T-helper 2 cell (primary cell): ENCODE measurements at regions not wholly inside any gene's neighbourhood (a gene's known extent, or its start where the extent isn't known, plus 50 kb on each side); places are given as distances from the start of the nearest gene placed in this dataset.

ENCODE experiments used
- DNase-seq, 5 experiments: peaks; one replicate each; pipeline versions ENCODE4 v3.0.0 to v3.0.0-alpha.2; 2012 to 2022

DNA sequence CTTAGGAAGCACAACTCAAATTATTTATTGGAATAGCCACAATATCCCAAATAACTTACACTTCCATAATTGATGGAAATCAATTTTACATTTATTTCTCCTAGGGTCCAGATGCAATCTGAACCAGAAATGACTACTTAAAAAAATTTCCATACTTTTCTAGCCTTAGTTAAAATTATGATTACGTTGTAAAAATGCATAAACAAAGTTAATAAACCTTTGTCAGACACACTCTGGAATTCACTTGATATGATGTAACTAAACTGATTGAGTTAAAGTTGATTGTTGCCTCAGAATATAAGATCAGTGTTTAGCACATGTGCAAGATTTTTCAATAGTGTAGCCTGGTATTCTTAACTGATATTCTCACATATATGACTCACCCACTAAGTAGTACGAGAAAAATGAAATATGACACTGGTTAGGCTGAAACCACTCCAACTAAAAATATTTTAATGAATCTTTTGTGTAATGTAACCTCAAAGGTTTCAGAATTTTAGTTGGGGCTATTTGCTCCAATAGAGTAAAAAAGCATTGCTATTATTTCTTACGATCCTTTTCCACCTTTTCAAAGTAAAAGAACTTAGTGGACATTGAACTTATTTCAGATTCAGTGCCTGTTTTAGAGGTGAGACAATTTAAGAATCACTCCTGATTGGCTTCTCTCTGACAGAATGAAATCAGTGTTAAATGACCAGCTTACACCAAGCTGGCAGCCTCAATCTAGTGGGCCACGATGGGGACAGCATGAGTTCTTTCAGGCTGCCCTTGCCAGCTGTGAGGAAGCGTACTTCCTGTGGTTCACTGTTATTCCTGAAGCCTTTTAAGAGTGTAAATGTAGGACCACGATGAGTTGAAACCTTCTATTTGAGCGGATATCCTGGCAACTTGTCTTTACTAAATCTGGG, 277.2 kb upstream of the CDH9 start:
- no peak for DNase-seq

DNA sequence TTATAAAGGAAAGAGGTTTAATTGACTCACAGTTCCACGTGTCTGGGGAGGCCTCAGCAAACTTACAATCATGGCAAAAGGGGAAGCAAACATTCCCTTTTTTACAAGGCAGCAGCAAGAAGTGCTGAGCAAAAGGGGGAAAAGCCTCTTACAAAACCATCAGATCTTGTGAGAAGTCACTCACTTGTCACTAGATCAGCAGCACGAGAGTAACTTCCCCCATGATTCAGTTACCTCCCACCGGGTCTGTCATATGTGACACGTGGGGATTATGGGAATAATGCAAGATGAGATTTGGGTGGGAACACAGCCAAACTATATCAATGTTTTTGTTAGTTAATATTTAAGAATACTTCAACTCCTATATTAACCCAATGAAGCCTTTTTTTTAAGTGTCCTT, 275.2 kb upstream of the CDH9 start:
- DNase-seq, result no peak

DNA sequence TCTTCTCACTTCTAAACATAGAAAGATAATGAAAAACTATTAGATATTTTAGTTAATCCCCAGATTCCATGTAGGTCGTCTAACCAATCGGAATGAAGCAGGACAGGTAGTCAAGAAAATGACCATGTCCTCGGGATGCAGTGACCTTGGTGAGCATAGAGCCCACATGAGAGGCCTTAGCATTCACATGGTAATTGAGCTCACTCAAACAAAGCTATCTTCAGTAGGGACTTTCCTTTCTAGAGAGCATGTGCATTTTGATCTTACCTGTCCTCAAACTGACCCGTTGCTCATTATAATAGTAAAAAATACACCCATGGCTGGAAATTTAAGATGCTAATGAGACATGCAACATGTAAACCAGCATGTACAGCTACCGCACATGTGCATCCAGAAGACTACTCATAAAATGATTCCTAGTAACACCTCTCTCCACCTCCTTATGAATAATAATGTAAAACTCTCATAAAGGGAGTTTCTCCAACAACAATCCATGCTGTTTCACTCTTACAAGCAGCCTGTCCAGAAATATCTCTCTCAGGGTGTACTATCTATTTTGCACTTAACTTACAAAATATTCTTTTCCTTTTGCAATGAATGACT, 274.0 kb upstream of the CDH9 start:
- no peak for DNase-seq

DNA sequence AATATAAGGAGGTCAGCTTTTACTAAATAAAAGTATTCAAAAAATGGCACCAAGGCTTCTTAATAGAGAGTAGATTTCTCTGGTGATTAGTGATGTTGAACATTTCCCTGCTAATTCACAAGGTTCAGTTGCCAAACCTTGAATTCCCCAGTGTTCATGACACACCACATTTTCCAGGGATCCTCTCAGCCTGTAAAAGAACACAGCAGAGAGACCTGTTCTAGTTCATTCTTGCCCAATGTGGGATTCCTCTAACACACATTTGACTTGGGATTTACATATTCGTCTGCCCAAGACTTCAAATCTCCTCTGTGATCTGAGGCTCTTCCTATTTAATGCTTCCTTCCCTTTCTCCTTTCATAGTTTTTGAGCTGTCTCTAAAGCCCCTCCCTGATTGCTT, 273.2 kb upstream of the CDH9 start:
- DNase-seq, result no peak

DNA sequence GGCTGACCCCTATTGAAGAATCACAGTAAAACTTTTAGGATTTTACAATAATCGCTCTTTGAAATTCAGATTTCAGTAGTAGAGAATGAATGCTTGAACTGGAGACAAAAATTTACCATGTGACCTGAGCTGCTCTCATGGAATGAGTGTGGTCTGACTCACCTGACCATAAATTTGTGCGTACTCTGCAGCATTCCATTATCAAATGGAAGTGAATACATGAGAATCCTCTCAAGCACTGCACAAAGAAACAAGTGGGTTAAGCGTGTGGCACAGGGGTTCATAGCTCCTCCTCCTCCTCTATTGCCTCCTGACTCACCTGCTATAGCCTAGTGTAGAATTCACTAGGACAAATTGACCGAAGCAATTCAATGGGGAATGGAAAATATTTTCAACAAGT, 269.8 kb upstream of the CDH9 start:
- no peak for DNase-seq

DNA sequence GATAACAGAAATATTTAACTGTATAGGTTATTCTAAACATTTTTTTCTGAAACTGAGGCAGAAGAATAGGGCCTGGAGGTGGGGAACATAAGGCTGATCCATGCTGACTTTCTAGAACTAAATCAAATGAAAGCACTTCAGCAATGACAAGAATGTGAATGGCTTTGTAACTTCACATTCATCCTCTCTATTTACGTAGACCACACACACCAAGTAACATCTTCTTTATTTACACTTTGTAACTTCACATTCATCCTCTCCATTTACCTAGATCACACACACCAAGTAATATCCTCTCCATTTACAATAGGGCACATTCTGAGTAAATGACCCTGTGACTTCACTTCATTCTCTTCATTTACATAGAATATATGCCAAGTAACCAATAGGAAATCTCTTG, 251.8 kb upstream of the CDH9 start:
- no peak for DNase-seq

DNA sequence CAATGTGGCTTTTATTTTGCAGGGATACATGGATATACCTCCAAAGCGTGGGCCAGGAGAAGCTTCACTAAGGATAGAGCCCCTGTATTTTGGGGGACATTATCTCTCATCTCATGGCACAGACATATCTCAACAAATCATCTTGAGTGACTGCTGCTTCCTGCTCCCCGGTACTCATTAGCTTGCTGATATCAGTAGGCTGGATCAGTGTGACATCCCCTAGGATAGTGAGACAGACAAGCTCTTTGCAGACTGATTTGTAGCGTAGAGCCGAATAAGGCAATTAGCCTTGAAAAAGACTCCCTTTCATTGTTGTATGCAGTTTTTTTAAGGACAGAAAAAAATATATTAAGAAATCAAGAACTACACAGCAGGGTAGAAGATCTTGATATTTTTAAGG, 237.7 kb upstream of the CDH9 start:
- DNase-seq, result no peak

DNA sequence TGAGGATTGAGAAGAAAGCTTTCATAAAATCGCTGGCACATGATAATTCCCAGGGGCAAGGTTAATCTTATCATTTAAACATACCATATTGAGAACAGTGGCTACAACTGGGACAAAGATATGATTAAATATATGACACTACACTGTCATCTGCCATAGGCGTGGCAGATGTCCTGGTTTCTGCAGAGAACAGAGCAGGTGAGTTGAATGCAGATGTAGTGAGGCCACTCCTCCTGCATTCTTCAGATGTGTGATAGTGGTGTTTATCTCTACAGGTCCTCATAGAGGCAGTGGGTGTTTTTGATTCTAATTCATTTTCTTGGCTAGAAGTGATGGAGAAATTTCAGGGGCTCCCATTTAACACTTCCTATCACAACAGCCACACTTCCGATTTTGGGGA, 237.0 kb upstream of the CDH9 start:
- DNase-seq, result no peak

DNA sequence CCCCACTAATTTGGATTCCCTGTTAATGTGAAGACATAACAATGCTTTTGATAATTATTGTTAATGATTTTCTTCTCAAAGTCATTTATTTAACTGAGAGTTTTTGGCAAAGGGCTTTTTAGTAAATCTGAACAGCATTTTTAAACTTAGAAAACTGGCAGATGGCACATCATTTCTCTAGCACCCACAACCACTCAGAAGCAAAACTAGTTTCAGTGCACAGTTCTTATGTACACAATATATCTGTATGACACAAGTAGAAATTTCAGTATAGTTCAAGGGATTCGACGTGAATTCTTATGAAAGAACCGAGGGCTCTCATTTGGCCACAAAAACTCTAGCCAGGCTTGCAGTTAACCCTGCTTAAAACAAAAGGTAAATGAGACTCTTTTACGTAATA, 231.4 kb upstream of the CDH9 start:
- no peak for DNase-seq

DNA sequence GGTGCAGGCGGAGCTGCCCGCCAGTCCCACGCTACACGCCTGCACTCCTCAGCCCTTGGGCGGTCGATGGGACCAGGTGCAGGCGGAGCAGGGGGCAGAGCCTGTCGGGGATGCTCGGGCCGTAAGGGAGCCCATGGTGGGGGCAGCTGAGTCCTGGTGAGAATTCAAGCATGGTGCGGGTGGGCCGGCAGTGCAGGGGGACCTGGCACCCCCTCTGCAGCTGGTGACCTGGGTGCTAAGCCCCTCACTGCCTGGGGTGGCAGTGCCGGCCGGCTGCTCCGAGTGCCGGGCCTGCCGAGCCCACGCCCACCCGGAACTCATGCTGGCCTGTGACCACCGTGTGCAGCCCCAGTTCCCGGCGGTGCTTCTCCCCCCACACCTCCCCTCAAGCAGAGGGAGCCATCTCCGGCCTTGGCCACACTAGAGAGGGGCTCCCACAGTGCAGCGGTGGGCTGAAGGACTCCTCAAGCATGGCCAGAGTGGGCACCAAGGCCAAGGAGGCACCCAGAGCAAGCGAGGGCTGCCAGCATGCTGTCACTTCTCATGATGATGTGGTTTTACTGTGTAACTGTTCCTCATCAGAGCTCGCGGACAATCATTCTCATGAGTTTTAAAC, 228.9 kb upstream of the CDH9 start:
- no peak for DNase-seq

DNA sequence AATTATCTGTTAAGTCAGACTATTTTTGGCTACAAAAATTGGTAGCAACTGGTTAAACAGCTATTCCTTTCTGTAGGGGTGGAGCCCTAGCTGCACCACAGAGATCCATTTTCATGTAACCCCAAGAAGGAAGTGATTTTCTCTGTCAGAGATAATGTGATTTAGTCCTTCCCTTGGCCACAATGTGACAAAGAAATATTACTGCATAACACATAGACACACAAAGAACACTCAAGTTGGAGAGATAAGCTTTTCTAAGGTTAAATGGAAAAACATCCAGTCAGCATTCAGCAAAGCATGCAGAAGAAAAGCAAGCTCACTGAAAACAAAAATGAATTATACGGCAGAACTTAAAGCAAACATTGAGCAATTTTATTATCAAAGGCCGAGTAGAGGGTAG, 227.8 kb upstream of the CDH9 start:
- no peak for DNase-seq

DNA sequence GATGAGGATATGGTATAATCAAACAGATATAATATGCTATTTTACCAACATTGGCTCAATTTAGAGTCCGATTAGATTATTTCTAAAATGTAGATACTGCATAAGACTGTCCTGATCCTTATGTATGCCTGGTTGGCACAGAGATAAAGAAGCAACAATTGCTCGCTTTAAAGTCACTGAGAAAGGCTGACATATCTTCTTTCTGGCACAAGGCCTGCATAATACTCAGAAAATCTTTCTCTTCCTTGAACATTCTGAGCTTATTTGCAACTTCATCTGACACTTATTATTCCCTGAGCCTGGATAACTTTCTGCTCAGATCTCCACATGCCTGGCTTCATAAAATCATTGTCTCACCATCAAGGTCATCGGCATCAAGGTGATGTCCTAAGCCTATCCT, 219.3 kb upstream of the CDH9 start:
- DNase-seq, result no peak

DNA sequence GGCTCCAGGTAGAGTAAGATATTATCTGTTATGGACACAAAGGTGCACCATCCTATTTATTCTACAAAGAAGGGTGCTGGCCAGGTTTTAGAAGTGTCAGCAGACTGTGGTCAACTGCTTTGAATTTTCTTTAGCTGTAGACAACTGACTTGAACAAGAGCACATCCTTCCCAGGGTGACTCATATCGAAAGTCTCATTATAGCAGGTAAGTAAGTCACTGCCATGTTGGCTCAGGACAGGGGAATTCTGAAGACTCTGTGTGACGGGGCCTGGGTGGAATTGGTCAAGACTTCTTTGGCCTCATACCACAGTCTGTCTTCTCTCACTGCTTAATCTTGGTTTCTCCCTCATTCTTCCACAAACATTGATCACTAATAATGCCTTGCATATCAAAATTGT, 214.5 kb upstream of the CDH9 start:
- peak in 1 of 5 experiments; percentile 2 for DNase-seq

DNA sequence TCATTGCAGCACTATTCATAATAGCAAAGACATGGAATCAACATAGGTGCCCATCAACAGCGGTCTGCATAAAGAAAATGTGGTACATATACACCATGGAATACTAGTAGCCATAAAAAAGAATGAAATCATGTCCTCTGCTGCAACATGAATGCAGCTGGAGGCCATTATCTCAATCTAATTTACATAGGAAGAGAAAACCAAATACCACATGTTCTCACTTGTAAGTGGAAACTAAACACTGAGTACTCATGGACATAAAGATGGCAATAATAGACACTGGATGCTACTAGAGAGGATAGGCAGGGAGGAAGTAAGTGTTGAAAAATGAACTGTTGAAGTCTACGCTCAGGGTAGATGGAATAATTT, 203.9 kb upstream of the CDH9 start:
- DNase-seq, result peak in 1 of 5 experiments; percentile 7

DNA sequence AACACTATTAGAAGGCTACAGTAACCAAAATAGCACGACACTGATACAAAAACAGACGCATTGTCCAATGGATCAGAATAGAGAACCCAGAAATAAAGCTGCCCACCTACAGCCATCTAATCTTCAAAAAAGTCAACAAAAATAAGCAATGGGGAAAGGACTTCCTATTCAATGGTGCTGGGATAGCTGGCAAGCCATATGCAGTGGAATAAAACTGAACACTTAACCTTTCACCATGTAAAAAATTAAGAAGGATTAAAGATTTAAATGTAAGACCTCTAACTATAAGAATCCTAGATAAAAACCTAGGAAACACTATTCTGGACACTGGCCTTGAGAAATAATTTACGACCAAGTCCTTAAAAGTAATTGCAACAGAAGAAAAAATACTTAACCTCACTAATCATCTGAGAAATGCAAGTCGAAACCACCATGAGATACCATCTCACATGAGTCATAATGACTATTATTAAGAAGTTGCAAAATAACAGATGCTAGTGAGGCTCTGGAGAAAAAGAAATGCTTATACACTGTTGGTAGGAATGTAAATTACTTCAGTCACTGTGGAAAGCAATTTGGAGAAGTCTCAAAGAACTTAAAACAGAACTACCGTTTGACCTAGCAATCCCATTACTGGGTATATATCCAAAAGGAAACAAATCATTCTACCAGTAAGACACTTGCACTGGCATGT, 203.3 kb upstream of the CDH9 start:
- peak in 1 of 5 experiments; percentile 47 for DNase-seq

DNA sequence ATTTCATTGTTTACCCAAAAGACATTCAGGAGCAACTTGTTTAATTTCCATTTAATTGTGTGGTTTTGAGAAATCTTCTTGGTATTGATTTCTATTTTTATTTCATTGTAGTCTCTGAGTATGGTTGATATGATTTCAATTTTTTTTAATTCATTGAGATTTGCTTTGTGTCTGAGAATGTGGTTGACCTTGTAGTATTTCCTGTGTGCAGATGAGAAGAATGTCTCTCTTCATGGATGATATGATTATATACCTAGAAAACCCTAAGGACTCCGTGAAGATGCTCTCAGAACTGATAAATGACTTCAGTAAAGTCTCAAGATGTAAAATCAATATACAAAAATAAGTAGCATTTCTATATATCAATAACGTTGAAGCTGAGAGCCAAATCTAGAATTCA, 202.4 kb upstream of the CDH9 start:
- peak in 1 of 5 experiments; percentile 36 for DNase-seq

DNA sequence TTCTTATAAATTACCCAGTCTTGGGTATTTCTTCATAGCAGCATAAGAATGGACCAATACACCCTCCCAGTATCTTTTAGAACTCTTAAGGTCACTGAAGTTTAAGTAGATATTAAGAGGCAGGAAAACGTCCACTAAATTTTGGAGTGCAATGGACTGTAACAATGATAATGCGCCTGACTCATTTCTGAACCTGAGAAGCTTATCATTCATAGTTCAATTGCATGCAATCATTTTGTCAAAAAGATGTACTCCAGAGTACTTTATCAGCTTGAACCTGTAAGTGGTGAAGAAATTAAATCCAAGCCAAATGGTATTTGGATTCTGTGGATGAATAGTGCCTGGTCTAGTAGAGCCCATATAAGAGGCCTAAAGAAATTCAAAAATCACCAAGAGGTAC, 196.5 kb upstream of the CDH9 start:
- DNase-seq, result no peak

DNA sequence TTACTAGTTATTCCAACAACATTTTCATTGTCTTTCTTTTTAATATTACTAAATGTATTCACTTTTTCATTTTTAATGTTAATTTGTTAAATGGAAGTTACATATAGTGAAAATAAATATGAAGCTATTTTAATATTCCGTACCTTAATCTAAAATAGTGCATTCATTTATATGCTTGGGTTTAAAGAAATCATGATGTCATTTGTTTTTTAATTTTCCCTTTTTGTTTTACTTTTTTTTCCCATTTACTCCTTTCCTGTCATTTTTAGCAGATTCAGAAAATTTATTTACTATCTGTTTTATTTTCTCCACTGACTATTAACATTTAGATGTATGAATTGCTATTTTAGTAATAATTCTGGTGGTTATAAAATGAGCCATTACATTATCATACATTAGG, 183.0 kb upstream of the CDH9 start:
- DNase-seq, result no peak

DNA sequence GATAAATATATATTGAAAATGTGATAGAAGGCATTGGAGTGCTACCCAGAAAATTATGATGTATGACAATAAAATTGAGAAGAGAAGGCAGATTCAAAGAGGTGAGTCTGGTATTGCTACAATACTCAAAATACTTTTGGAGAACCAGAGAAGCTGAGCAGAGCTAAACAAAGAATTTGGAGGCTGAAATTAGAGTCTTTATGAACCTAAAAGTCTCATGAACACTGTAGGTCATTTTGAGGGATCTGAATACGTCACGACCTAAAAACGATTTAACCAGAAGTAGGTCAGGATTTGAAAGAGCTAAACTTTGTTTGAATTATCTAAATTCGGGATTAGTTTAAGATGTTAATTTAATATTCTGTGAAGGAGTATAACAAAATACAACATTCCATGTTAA, 182.4 kb upstream of the CDH9 start:
- DNase-seq, result no peak

DNA sequence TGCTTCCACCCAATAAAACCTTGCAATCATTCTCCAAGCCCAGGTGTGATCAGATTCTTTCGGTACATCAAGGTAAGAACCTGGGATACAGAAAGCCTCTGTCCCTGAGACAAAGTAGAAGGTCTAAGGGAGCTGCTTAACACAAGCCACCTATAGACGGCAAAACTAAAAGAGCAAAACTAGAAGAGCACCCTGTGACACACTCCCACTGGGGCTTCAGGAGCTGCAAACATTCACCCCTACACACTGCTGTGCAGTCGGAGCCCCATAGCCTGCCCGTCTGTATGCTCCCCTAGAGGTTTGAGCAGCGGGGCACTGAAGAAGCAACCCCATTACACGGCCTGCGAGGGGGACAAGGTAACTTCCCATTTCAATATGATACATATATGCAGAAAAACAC, 179.6 kb upstream of the CDH9 start:
- no peak for DNase-seq

DNA sequence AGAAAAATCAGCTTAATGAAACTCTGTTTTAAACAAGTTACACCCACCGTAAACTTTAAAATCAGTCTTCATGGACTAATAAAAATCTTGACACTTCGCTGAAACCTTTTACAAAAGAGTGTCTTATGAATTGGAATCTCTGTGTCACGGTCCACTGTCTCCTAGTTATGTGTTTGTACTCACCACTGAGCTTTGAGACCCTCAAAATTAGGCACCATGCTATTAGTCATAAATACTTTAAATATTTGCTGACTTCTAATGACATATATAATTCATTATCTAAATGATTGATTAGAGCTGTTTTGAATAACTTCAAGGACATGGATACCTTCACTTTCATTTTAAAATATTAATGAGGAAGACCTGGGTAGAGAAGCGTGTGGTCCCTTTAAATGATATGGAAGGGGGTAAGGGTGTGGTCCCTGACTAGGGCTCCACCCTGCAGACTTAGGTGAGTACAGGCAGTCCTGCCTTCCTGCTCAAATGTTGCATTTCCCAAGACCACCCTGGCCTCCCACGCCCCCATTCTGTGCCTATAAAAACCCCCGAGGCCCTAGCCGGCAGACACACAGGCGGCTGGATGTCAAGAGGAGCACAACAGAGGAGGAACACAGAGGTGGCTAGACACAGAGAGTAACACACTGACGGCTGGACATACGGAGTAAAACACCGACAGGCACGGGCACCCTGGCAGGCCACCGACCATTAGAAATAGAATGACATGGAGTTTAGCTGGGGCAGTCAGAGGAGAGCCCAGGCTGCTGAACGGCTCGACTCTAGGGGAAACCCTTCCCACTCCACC, 179.0 kb upstream of the CDH9 start:
- DNase-seq, result no peak

DNA sequence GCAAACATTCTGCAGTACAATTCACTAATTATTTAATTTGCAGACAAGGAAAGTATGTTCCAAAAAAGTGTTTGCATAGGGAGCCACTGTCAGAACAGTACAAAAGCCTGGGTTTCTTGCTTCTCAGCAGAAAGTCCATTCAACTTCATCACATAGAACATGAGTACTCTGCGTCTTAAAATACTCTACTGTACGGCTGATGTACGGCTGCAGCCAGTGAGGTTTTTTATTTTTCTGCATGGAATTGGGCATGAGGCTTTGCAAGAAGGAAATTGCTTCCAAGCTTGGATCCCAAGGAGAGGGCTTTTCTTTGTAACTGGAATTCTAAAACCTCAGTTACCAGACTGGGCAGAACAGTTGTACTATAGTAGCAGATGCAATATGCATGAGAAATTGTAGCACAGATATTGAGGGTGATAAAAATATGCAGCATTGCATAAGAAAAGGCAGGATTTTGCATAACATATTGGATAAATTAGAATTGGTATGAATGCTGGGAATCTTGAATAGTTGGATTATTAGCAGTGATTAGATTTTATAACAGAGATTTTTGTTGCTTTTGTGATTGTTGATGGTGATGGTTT, 178.1 kb upstream of the CDH9 start:
- DNase-seq, result no peak
